ENCODE measurements at regions not wholly inside any gene's neighbourhood (a gene's known extent, or its start where the extent isn't known, plus 50 kb on each side); places are given as distances from the start of the nearest gene placed in this dataset.

GRCh38 chr18:38899252-38899651, 1333.7 kb upstream of the CELF4 start:
- no peak overlapping the region for H2BK15ac ChIP-seq (ENCODE audit: low read length)
- no peak overlapping the region for H3K18ac ChIP-seq (ENCODE audit: low read length)
- no peak overlapping the region for H3K9ac ChIP-seq (ENCODE audit: low read depth, low read length, poor library complexity)
- H3K27ac ChIP-seq (replicated peaks; ENCODE audit: low read length), result no peak overlapping the region
- H2AFZ ChIP-seq (ENCODE audit: low read length), result no peak overlapping the region
- no peaks in the 10 kb centered on the region for H3K79me1 ChIP-seq (ENCODE audit: low read depth, low read length)
- no peak overlapping the region for H2AK5ac ChIP-seq (ENCODE audit: low read depth, low read length)
- H3K27me3 ChIP-seq (ENCODE audit: control insufficient read depth in 3 of 3, insufficient read depth in 3 of 3, low read depth in 1 of 3, low read length in 3 of 3), result no peaks in the 10 kb centered on the region
- H4K8ac ChIP-seq (ENCODE audit: low read depth, low read length), result no peak overlapping the region
- no peak overlapping the region for H3K4me2 ChIP-seq (ENCODE audit: insufficient read depth, low read length, poor library complexity, severe bottlenecking)
- H3K4me3 ChIP-seq (ENCODE audit: low read length in 2 of 2), result no peak overlapping the region
- no peaks in the 10 kb centered on the region for H3K36me3 ChIP-seq (replicated peaks in 1 of 2; ENCODE audit: control insufficient read depth in 2 of 2, insufficient read depth in 2 of 2, low read length in 2 of 2)
- DNase-seq (ENCODE audit: low spot score), result no peak
- H2BK120ac ChIP-seq (ENCODE audit: low read depth, low read length), result no peak overlapping the region
- H3K14ac ChIP-seq (ENCODE audit: low read length), result no peak overlapping the region
- no peak overlapping the region for H2BK12ac ChIP-seq (ENCODE audit: low read length)
- no peak overlapping the region for H3K4ac ChIP-seq (ENCODE audit: low read length)
- no peaks in the 10 kb centered on the region for H3K9me3 ChIP-seq (replicated peaks in 1 of 2; ENCODE audit: control insufficient read depth in 2 of 2, insufficient read depth in 1 of 2, low read depth in 1 of 2, low read length in 2 of 2)
- no peak overlapping the region for H2BK5ac ChIP-seq (ENCODE audit: low read length)
- no peak overlapping the region for H4K91ac ChIP-seq (ENCODE audit: low read depth, low read length, poor library complexity)
- H3K23ac ChIP-seq (ENCODE audit: low read depth, low read length, poor library complexity), result no peak overlapping the region
- no peaks in the 10 kb centered on the region for H3K4me1 ChIP-seq (ENCODE audit: control insufficient read depth in 2 of 2, insufficient read depth in 1 of 2, low read depth in 1 of 2, low read length in 2 of 2)
- WGBS, 2 donors (ENCODE audit: extremely low coverage in 2 of 2, insufficient read length in 2 of 2, insufficient replicate concordance in 1 of 2), result no CpG with 5 or more reads among the region's 2 CpGs

DNA sequence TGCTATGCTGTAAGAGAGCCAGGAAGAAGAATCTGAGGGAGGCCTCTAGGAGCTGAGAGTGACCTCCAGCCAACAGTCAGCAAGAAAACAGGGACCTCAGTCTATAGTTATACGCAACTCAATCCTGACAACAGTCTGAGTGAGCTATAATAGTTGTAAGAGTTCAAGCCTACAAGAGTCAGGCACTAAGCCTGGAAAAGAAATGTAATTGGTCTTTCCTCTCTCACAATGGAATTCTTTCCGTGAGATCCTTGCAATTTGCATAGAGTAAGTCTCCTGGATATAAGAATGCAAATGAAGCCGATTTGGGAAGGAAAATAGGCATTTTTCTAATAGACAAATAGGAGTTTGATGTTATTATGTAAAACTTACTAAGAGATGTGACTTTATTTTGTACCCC, 1332.6 kb upstream of the CELF4 start:
- Histone ChIP-seq H2AK5ac (ENCODE audit: low read depth, low read length) (no peak overlapping the region), H3K18ac (ENCODE audit: low read length) (no peak overlapping the region), H4K8ac (ENCODE audit: low read depth, low read length) (no peak overlapping the region), H2BK15ac (ENCODE audit: low read length) (no peak overlapping the region), H3K14ac (ENCODE audit: low read length) (no peak overlapping the region), H2BK12ac (ENCODE audit: low read length) (no peak overlapping the region), H3K4ac (ENCODE audit: low read length) (no peak overlapping the region), H4K91ac (ENCODE audit: low read depth, low read length, poor library complexity) (no peak overlapping the region), H3K4me1 (ENCODE audit: control insufficient read depth in 2 of 2, insufficient read depth in 1 of 2, low read depth in 1 of 2, low read length in 2 of 2) (no peaks in the 10 kb centered on the region), H3K27me3 (ENCODE audit: control insufficient read depth in 3 of 3, insufficient read depth in 3 of 3, low read depth in 1 of 3, low read length in 3 of 3) (no peaks in the 10 kb centered on the region), H3K36me3 (replicated peaks in 1 of 2; ENCODE audit: control insufficient read depth in 2 of 2, insufficient read depth in 2 of 2, low read length in 2 of 2) (no peaks in the 10 kb centered on the region), H2BK120ac (ENCODE audit: low read depth, low read length) (no peak overlapping the region), H3K4me3 (ENCODE audit: low read length in 2 of 2) (no peak overlapping the region), H2BK5ac (ENCODE audit: low read length) (no peak overlapping the region), H3K27ac (replicated peaks; ENCODE audit: low read length) (no peak overlapping the region), H2AFZ (ENCODE audit: low read length) (no peak overlapping the region), H3K9ac (ENCODE audit: low read depth, low read length, poor library complexity) (no peak overlapping the region), H3K4me2 (ENCODE audit: insufficient read depth, low read length, poor library complexity, severe bottlenecking) (no peak overlapping the region), H3K79me1 (ENCODE audit: low read depth, low read length) (no peaks in the 10 kb centered on the region), H3K23ac (ENCODE audit: low read depth, low read length, poor library complexity) (no peak overlapping the region), H3K9me3 (replicated peaks in 1 of 2; ENCODE audit: control insufficient read depth in 2 of 2, insufficient read depth in 1 of 2, low read depth in 1 of 2, low read length in 2 of 2) (no peaks in the 10 kb centered on the region)
- WGBS, 2 donors (ENCODE audit: extremely low coverage in 2 of 2, insufficient read length in 2 of 2, insufficient replicate concordance in 1 of 2), result no CpG with 5 or more reads among the region's 3 CpGs
- no peak for DNase-seq (ENCODE audit: low spot score)

- Histone ChIP-seq H3K23ac (ENCODE audit: low read depth, low read length, poor library complexity) (no peak overlapping the region), H3K9me3 (replicated peaks in 1 of 2; ENCODE audit: control insufficient read depth in 2 of 2, insufficient read depth in 1 of 2, low read depth in 1 of 2, low read length in 2 of 2) (no peaks in the 10 kb centered on the region), H3K4me3 (ENCODE audit: low read length in 2 of 2) (no peak overlapping the region), H4K91ac (ENCODE audit: low read depth, low read length, poor library complexity) (no peak overlapping the region), H2BK15ac (ENCODE audit: low read length) (no peak overlapping the region), H4K8ac (ENCODE audit: low read depth, low read length) (no peak overlapping the region), H2AK5ac (ENCODE audit: low read depth, low read length) (no peak overlapping the region), H3K79me1 (ENCODE audit: low read depth, low read length) (no peaks in the 10 kb centered on the region), H2AFZ (ENCODE audit: low read length) (no peak overlapping the region), H2BK5ac (ENCODE audit: low read length) (no peak overlapping the region), H3K4me2 (ENCODE audit: insufficient read depth, low read length, poor library complexity, severe bottlenecking) (no peak overlapping the region), H3K27ac (replicated peaks; ENCODE audit: low read length) (no peak overlapping the region), H3K9ac (ENCODE audit: low read depth, low read length, poor library complexity) (no peak overlapping the region), H3K4me1 (ENCODE audit: control insufficient read depth in 2 of 2, insufficient read depth in 1 of 2, low read depth in 1 of 2, low read length in 2 of 2) (no peaks in the 10 kb centered on the region), H2BK12ac (ENCODE audit: low read length) (no peak overlapping the region), H3K27me3 (ENCODE audit: control insufficient read depth in 3 of 3, insufficient read depth in 3 of 3, low read depth in 1 of 3, low read length in 3 of 3) (no peaks in the 10 kb centered on the region), H2BK120ac (ENCODE audit: low read depth, low read length) (no peak overlapping the region), H3K14ac (ENCODE audit: low read length) (no peak overlapping the region), H3K18ac (ENCODE audit: low read length) (no peak overlapping the region), H3K36me3 (replicated peaks in 1 of 2; ENCODE audit: control insufficient read depth in 2 of 2, insufficient read depth in 2 of 2, low read length in 2 of 2) (no peaks in the 10 kb centered on the region), H3K4ac (ENCODE audit: low read length) (no peak overlapping the region)
- no CpG with 5 or more reads among the region's 2 CpGs for WGBS, 2 donors (ENCODE audit: extremely low coverage in 2 of 2, insufficient read length in 2 of 2, insufficient replicate concordance in 1 of 2)
- no peak for DNase-seq (ENCODE audit: low spot score)
These were observed 1330.0 kb upstream of the CELF4 start for GRCh38 chr18:38895560-38895959.

DNA sequence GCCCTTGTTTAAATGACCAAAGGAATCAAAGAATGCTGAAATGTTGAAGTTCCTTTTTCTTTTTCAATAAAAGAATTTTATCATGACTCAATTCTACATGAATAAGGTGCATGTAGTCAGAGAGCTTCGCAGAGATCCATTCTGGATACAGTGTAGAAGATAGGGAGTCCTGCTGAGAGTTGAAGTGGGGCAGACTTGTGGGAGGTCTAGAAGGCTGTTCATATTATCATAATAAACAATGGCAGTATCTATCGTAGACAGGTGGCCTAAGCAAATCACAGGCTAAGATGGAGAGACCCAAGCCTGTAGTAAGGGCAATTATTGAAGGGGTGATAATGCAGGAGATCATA, 1322.0 kb upstream of the CELF4 start:
- Histone ChIP-seq H3K4me2 (ENCODE audit: insufficient read depth, low read length, poor library complexity, severe bottlenecking) (no peak overlapping the region), H3K14ac (ENCODE audit: low read length) (no peak overlapping the region), H3K9me3 (replicated peaks in 1 of 2; ENCODE audit: control insufficient read depth in 2 of 2, insufficient read depth in 1 of 2, low read depth in 1 of 2, low read length in 2 of 2) (no peaks in the 10 kb centered on the region), H2BK120ac (ENCODE audit: low read depth, low read length) (no peak overlapping the region), H3K27ac (replicated peaks; ENCODE audit: low read length) (no peak overlapping the region), H3K4me3 (ENCODE audit: low read length in 2 of 2) (no peak overlapping the region), H3K27me3 (ENCODE audit: control insufficient read depth in 3 of 3, insufficient read depth in 3 of 3, low read depth in 1 of 3, low read length in 3 of 3) (no peaks in the 10 kb centered on the region), H4K91ac (ENCODE audit: low read depth, low read length, poor library complexity) (no peak overlapping the region), H4K8ac (ENCODE audit: low read depth, low read length) (no peak overlapping the region), H3K79me1 (ENCODE audit: low read depth, low read length) (no peaks in the 10 kb centered on the region), H2BK5ac (ENCODE audit: low read length) (no peak overlapping the region), H3K9ac (ENCODE audit: low read depth, low read length, poor library complexity) (no peak overlapping the region), H3K23ac (ENCODE audit: low read depth, low read length, poor library complexity) (no peak overlapping the region), H2BK15ac (ENCODE audit: low read length) (no peak overlapping the region), H3K4me1 (ENCODE audit: control insufficient read depth in 2 of 2, insufficient read depth in 1 of 2, low read depth in 1 of 2, low read length in 2 of 2) (no peaks in the 10 kb centered on the region), H3K18ac (ENCODE audit: low read length) (no peak overlapping the region), H3K36me3 (replicated peaks in 1 of 2; ENCODE audit: control insufficient read depth in 2 of 2, insufficient read depth in 2 of 2, low read length in 2 of 2) (no peaks in the 10 kb centered on the region), H2BK12ac (ENCODE audit: low read length) (no peak overlapping the region), H2AK5ac (ENCODE audit: low read depth, low read length) (no peak overlapping the region), H2AFZ (ENCODE audit: low read length) (no peak overlapping the region), H3K4ac (ENCODE audit: low read length) (no peak overlapping the region)
- WGBS, 2 donors (ENCODE audit: extremely low coverage in 2 of 2, insufficient read length in 2 of 2, insufficient replicate concordance in 1 of 2), result no CpG with 5 or more reads among the region's 2 CpGs
- DNase-seq (ENCODE audit: low spot score), result no peak

Measured in neuronal stem cell (in vitro differentiated cells).